ENCODE measurements at regions not wholly inside any gene's neighbourhood (a gene's known extent, or its start where the extent isn't known, plus 50 kb on each side); places are given as distances from the start of the nearest gene placed in this dataset.

- intact Hi-C loops (cut with DNase I; ENCODE audit: low total_unique reads) = no loop called here
- 36 to 57% (median 48%) methylated on average over 3 of the region's 3 CpGs for WGBS, 5 donors
- DNase-seq = no peak
- TF ChIP-seq EP300 (IDR thresholded peaks at IDR 0.05) (no peak), POLR2AphosphoS5 (IDR thresholded peaks at IDR 0.05) (no peak), POLR2A (IDR thresholded peaks at IDR 0.05) (no peak)
- TF ChIP-seq, protein P1, sequence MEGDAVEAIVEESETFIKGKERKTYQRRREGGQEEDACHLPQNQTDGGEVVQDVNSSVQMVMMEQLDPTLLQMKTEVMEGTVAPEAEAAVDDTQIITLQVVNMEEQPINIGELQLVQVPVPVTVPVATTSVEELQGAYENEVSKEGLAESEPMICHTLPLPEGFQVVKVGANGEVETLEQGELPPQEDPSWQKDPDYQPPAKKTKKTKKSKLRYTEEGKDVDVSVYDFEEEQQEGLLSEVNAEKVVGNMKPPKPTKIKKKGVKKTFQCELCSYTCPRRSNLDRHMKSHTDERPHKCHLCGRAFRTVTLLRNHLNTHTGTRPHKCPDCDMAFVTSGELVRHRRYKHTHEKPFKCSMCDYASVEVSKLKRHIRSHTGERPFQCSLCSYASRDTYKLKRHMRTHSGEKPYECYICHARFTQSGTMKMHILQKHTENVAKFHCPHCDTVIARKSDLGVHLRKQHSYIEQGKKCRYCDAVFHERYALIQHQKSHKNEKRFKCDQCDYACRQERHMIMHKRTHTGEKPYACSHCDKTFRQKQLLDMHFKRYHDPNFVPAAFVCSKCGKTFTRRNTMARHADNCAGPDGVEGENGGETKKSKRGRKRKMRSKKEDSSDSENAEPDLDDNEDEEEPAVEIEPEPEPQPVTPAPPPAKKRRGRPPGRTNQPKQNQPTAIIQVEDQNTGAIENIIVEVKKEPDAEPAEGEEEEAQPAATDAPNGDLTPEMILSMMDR (IDR thresholded peaks at IDR 0.05) = no peak
- no peaks in the 10 kb centered on the region for H3K9me3 ChIP-seq
- no peaks in the 10 kb centered on the region for H3K27me3 ChIP-seq
- H3K36me3 ChIP-seq = no peaks in the 10 kb centered on the region
- H3K4me3 ChIP-seq = no peak overlapping the region
- H3K27ac ChIP-seq = no peak overlapping the region
- H3K4me1 ChIP-seq = no peaks in the 10 kb centered on the region
Observed at GRCh38 chr13:36559375-36559774, 114.4 kb upstream of the SERTM1 start.

DNA sequence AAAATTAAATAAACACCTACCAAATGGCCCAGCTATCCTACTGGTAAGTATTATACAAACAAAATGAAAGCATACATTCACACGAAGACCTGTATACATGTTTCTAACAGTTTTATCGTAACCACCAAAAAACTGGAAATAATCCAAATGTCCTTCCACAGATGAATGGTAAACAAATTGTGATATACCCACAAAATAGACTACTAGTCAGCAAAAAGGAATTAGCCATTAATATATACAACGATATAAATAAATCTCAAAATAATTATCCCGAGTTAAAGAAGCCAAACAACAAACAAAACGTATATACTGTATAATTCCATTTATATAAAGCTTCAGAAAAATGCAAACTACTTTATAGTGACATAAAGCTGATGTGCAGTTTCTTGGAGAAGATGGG lies 106.3 kb upstream of the SERTM1 start:
- intact Hi-C loops (cut with DNase I; ENCODE audit: low total_unique reads) = no loop called here
- no peak for DNase-seq

DNA sequence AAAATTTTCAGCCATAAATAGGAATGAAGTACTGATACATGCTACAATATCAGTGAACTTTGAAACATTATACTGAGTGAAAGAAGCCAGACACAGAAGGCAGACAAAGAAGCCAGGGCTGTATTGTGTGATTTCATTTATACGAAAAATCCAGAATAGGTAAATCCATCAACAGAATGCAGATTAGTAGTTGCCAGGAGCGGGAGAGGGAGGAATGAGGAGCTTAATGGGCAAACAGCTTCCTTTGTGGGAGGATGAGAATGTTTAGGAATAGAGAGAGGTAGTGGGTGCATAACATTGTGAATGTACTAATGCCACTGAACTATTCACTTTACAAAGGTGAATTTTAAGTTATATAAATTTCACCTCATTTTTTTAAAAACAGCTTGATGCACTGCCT lies 103.3 kb upstream of the SERTM1 start:
- no peaks in the 10 kb centered on the region for H3K9me3 ChIP-seq
- no peak overlapping the region for H3K27ac ChIP-seq
- H3K27me3 ChIP-seq = no peaks in the 10 kb centered on the region
- no peaks in the 10 kb centered on the region for H3K36me3 ChIP-seq
- no peaks in the 10 kb centered on the region for H3K4me1 ChIP-seq
- H3K4me3 ChIP-seq = no peak overlapping the region
- DNase-seq = no peak
- TF ChIP-seq, protein P1 (IDR thresholded peaks at IDR 0.05) = no peak
- TF ChIP-seq POLR2A (IDR thresholded peaks at IDR 0.05) (no peak), EP300 (IDR thresholded peaks at IDR 0.05) (no peak), POLR2AphosphoS5 (IDR thresholded peaks at IDR 0.05) (no peak)
- intact Hi-C loops (cut with DNase I; ENCODE audit: low total_unique reads) = no loop called here
- 58 to 73% (median 69%) methylated on average over 2 of the region's 2 CpGs for WGBS, 5 donors

More for the DNA sequence above, 106.3 kb upstream of the SERTM1 start:
- no peak overlapping the region for H3K4me3 ChIP-seq
- no peak overlapping the region for H3K27ac ChIP-seq
- no peaks in the 10 kb centered on the region for H3K9me3 ChIP-seq
- H3K36me3 ChIP-seq = no peaks in the 10 kb centered on the region
- H3K27me3 ChIP-seq = no peaks in the 10 kb centered on the region
- WGBS, 5 donors = 77 to 79% (median 78%) methylated on average over 5 of the region's 5 CpGs
- TF ChIP-seq EP300 (IDR thresholded peaks at IDR 0.05) (no peak), POLR2AphosphoS5 (IDR thresholded peaks at IDR 0.05) (no peak), POLR2A (IDR thresholded peaks at IDR 0.05) (no peak)
- TF ChIP-seq, protein P1 (IDR thresholded peaks at IDR 0.05) = no peak
- H3K4me1 ChIP-seq = no peaks in the 10 kb centered on the region

DNA sequence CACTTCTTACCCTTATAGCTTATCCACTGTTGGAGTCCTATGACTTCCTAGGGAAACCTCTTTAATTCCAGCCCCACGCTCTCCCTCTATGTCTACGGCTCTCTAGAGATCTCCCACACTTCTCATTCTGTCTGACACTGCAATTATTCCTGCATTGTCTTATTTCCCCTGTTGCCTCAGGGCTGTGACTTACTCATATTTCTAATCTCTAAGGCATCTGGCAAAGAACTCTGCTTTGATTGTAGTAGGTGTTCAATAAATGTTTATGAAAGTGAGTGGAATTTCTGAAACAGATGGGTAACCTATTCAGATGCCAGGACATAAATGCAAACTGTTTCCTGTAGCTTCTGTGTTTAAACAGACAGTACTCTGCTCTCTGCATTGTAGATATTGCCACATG lies 102.4 kb upstream of the SERTM1 start:
- Histone ChIP-seq H3K4me3 (no peak overlapping the region), H3K4me1 (no peaks in the 10 kb centered on the region), H3K27me3 (no peaks in the 10 kb centered on the region), H3K9me3 (no peaks in the 10 kb centered on the region), H3K27ac (no peak overlapping the region), H3K36me3 (no peaks in the 10 kb centered on the region)
- DNase-seq = no peak
- intact Hi-C loops (cut with DNase I; ENCODE audit: low total_unique reads) = no loop called here
- no peak for TF ChIP-seq EP300 (IDR thresholded peaks at IDR 0.05)
- no peak for TF ChIP-seq POLR2AphosphoS5 (IDR thresholded peaks at IDR 0.05)
- no peak for TF ChIP-seq POLR2A (IDR thresholded peaks at IDR 0.05)
- TF ChIP-seq, protein P1 (IDR thresholded peaks at IDR 0.05) = no peak
- 65 to 85% (median 79%) methylated on average over 2 of the region's 2 CpGs for WGBS, 5 donors

Measured in stomach (tissue), 8 donors.